VCaP (cell line): ENCODE measurements at regions not wholly inside any gene's neighbourhood (a gene's known extent, or its start where the extent isn't known, plus 50 kb on each side); places are given as distances from the start of the nearest gene placed in this dataset.

ENCODE experiments used
- H3K27ac ChIP-seq: fragments of 450-650 bp; 2 replicates; pipeline ENCODE4 v1.5.1; 2017
- CTCF ChIP-seq: fragments of 450-650 bp; conservative IDR thresholded peaks from 2 replicates; pipeline ENCODE4 v1.5.1; 2017; ENCODE audit warnings: mild to moderate bottlenecking, moderate library complexity

DNA sequence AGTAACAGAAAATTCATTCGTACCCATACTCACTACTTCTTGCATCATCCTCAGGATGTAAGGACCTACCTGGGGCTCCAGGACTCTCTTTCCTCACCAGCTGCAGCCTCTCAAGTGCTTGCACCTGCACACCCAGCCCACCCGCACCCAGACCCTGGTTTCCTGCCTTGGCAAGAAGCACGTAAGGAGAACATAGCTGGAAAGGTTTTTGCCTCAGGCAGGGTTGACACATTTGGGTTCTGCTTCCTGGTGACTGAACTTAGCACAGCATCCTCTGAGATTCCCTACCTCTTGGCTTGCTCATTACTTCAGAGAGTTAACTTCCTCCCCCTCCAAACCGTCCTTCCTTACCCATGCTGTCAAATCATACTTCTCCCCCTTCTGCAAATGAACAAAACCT, 556.9 kb downstream of the CD83 start:
- no peak overlapping the region for H3K27ac ChIP-seq
- no peak for TF ChIP-seq CTCF

DNA sequence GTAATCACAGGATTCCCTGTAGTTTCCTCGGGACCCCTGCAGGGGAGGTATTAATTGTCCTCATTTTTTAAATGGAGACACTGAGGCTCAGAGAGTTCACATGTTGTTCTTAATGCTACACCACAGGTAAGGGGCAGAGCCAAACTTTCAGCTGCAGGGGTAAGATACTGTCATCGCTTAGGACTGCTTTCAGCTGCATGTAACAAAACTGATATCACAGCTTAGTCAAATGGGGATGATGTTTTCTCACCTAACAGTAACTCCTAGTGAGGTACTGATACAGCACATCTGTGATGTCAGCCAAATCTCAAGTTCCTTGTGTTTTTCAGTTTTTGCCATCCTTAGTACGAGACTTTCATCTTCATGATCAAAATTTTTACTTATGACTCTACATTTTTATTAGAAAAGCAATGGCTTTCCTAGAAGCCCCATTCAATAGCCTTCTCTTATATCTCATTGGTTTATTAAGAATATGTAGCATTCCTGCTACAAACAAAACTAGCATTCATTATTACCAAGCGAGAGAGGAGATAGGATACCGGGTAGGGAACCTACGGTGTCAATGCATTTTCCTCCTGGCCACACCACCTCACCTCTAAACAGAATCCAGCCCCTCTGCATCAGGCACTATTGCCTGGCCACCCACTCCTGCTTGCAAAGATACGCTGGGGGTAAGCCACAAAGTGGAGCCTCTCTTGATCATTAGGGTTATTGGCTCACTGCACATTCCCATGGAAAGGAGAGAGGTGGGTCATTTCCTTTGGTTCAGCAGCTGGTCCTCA, 557.5 kb downstream of the CD83 start:
- no peak for TF ChIP-seq CTCF
- H3K27ac ChIP-seq = no peak overlapping the region

GRCh38 chr6:14676064-14676463, 558.5 kb downstream of the CD83 start:
- TF ChIP-seq CTCF = no peak
- no peak overlapping the region for H3K27ac ChIP-seq

DNA sequence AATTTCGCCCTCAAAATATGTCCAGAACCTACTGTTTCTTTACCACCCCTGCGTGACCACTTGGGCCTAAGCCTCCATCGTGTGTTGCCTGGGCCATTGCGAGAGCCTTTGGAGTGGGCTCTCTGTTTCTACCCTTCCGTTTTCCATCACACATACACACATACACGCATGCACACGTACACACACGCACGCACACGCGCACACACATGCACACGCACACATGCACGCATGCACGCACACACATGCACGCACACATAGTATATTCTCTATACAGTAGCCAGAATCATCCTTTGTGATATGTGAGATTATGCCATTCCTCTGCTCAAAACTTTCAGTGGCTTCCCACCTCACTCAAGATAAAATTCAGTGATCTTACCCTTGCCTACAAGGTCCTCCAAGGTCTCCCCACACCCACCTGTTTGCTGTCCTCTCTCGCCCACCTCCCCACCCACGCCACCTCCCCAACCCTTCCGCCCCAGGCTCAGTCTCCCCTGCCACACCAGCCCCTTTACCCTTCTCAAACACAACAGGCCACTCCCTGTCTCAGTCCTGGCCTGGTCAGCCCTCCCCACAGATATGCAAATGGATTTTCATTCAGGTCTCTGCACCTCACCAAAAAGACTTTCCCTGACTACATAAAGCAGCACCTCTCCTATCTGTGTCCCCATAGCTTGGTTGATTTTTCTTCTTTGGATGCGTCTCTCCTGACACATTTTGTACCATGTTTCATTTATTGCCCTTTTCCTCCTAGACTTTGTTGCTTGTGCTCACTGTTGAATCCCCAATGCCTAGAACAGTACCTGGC, 559.6 kb downstream of the CD83 start:
- H3K27ac ChIP-seq = no peak overlapping the region
- no peak for TF ChIP-seq CTCF

DNA sequence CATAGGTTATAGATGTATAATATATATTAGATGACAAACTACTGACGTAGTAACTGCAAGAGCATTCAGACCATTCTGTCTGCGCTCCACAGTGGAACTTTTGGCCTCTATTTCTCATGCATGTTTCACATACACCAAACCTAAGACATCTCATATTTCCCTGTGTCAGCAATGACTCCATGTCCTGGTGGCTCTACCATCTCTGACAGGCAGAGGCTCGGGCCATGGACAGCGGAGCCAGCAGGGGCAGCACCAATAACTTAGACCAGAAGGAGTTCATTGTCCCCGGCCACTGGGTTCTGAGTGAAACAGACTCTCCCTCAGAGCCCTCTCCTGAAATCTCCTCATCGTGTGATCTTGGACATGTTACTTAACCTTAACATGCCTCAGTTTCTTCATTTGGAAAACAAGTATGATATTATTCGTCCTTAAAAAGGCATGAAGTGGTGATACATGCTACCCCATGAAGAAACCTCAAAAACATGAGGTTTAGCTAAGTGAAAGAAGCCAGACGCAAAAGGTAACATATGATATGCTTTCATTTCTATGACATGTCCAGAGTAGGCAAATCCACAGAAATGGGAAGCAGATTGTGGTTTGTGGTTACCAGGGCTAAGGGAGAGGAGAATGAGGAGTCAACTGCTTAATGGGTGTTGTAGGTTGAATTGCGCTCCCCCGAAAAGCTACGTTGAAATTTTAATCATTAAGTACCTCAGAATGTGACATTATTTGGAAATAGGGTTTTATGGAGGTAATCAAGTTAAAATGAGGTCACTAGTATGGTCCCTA, 564.0 kb upstream of the JARID2 start:
- no peak overlapping the region for H3K27ac ChIP-seq
- TF ChIP-seq CTCF = no peak

DNA sequence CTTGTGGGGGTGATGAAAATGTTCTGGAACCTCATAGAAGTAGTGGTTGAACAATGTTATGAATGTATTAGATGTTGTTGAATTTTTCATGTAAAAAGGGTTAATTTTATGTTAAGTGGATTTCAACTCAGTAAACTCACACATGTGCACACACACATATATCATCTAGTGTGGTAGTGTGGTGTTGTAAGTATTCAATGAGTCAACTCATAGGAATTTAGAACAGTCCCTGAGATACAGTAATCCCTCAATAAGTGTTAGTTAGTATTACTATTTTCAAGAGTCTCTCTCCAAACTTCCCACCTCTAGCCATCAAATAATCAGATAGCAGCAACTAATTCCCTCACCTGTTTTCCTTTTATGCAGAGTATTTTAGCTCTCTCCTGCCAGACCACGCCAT, 563.1 kb upstream of the JARID2 start:
- no peak for TF ChIP-seq CTCF
- no peak overlapping the region for H3K27ac ChIP-seq

DNA sequence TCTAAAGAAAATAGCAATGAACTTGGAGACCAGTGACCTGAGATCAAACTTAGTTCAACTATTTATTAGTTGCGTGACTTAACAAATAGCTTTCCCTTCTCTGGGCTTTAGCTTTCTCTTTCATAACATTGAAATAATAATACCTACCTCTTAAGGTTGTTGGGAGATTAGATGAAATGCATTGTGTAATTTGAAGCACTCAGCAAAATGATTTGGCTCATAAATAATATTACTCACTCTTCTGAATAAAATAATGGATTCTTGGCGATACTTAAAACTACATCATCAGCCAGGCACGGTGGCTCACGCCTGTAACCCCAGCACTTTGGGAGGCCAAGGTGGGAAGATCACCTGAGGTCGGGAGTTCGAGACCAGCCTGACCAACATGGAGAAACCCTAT, 556.2 kb upstream of the JARID2 start:
- H3K27ac ChIP-seq = no peak overlapping the region

More for the DNA sequence above, 556.2 kb upstream of the JARID2 start:
- no peak for TF ChIP-seq CTCF
